GM12878 (cell line): ENCODE measurements at regions not wholly inside any gene's neighbourhood (a gene's known extent, or its start where the extent isn't known, plus 50 kb on each side); places are given as distances from the start of the nearest gene placed in this dataset.

Source experiments
- ATAC-seq: fragments of 200-7000 bp; cut with Tn5 transposase; 3 replicates; pipeline ENCODE4 v1.9.1; 2020; ENCODE audit warnings: mild to moderate bottlenecking, moderate library complexity
- BruUV-seq: library from RNA; stranded (reverse); fragments of 400-500 nt; replicated peaks from 2 replicates; lab custom pipeline; 2021; lab: Mats Ljungman, UMichigan
- CTCF ChIA-PET: fragments of 300-600 bp; sonication (Branson Sonifier 250); formaldehyde crosslinking; extraction: SDS; loops from one replicate; lab custom pipeline; 2021; ENCODE audit warnings: inconsistent platforms; lab: Yijun Ruan, JAX
- POLR2A ChIA-PET: fragments of 350-600 bp; formaldehyde crosslinking; extraction: SDS; loops from one replicate; lab custom pipeline; 2021; ENCODE audit warnings: inconsistent platforms; lab: Charles Lee
- RAD21 ChIA-PET: fragments of 300-600 bp; sonication (Branson Sonifier 250); formaldehyde crosslinking; loops from one replicate; lab custom pipeline; 2023; ENCODE audit warnings: antibody characterized with exemption; ENCODE audit not compliant: unreplicated experiment; lab: Charles Lee
- SMC1A ChIA-PET: fragments of 300-600 bp; sonication (Branson Sonifier 250); formaldehyde crosslinking; loops from one replicate; lab custom pipeline; 2023; ENCODE audit not compliant: unreplicated experiment, uncharacterized antibody; lab: Charles Lee
- DNase-seq: peaks from one replicate; pipeline ENCODE4 v3.0.0-alpha.2; 2011; ENCODE audit warnings: low read depth, low spot score
- FAIRE-seq: peaks from 3 replicates; lab custom pipeline; 2011; peaks lifted over from hg19 to GRCh38; lab: Jason Lieb, UNC
- H2AFZ ChIP-seq: 2 replicates; pipeline ENCODE4 v1.6.0; 2011; ENCODE audit warnings: low read depth, low read length, control low read depth; ENCODE audit not compliant: control insufficient read depth
- H3K27ac ChIP-seq: 2 replicates; pipeline ENCODE4 v1.5.1; 2011; ENCODE audit warnings: control low read depth; ENCODE audit not compliant: control insufficient read depth, insufficient read depth
- H3K27me3 ChIP-seq, 2 experiments: replicated peaks in 1 of 2; 2 replicates each; pipeline versions ENCODE4 v1.6.0 to v1.6.1; 2011; ENCODE audit warnings: low read length in 1 of 2; ENCODE audit not compliant: control insufficient read depth in 2 of 2, insufficient read depth in 2 of 2
- H3K36me3 ChIP-seq, 2 experiments: 2 replicates each; pipeline ENCODE4 v1.5.1; 2011; ENCODE audit warnings: low read length in 1 of 2; ENCODE audit not compliant: control insufficient read depth in 2 of 2, insufficient read depth in 2 of 2
- H3K4me1 ChIP-seq: 2 replicates; pipeline ENCODE4 v1.6.1; 2011; ENCODE audit warnings: mild to moderate bottlenecking, low read length, moderate library complexity, mixed read lengths; ENCODE audit not compliant: control insufficient read depth, insufficient read depth
- H3K4me2 ChIP-seq: 2 replicates; pipeline ENCODE4 v1.6.0; 2011; ENCODE audit warnings: control low read depth; ENCODE audit not compliant: control insufficient read depth, insufficient read depth
- H3K4me3 ChIP-seq: fragments of 200-600 bp; sonication (generic); 2 replicates; pipeline ENCODE4 v1.5.1; 2016
- H3K79me2 ChIP-seq: 2 replicates; pipeline ENCODE4 v1.6.0; 2011; ENCODE audit warnings: low read length; ENCODE audit not compliant: control insufficient read depth, insufficient read depth
- H3K9ac ChIP-seq: 2 replicates; pipeline ENCODE4 v1.8.0; 2011; ENCODE audit warnings: low read length, control low read depth, mixed read lengths; ENCODE audit not compliant: control insufficient read depth, insufficient read depth
- H3K9me3 ChIP-seq: replicated peaks from 3 replicates; pipeline ENCODE4 v1.5.1; 2011; ENCODE audit warnings: mild to moderate bottlenecking, low read length; ENCODE audit not compliant: control insufficient read depth, insufficient read depth
- H4K20me1 ChIP-seq: 2 replicates; pipeline ENCODE4 v1.6.0; 2011; ENCODE audit not compliant: control insufficient read depth, insufficient read depth
- ATF7 ChIP-seq: fragments of 450-650 bp; IDR thresholded peaks from 2 replicates; pipeline ENCODE4 v1.6.1; 2016; ENCODE audit warnings: low read depth, mild to moderate bottlenecking
- BACH1 ChIP-seq: fragments of 450-650 bp; IDR thresholded peaks from 2 replicates; pipeline ENCODE4 v1.6.1; 2017; ENCODE audit warnings: mild to moderate bottlenecking, borderline replicate concordance
- HCFC1 ChIP-seq: fragments of 150-350 bp; IDR thresholded peaks from 2 replicates; pipeline ENCODE4 v1.6.1; 2014; ENCODE audit warnings: low read length
- HSF1 ChIP-seq: fragments of 150-350 bp; IDR thresholded peaks from 2 replicates; pipeline ENCODE4 v1.6.1; 2014; ENCODE audit warnings: mild to moderate bottlenecking, low read depth, low read length
- IRF5 ChIP-seq: fragments of 450-650 bp; IDR thresholded peaks from 2 replicates; pipeline ENCODE4 v1.6.1; 2017; ENCODE audit warnings: borderline replicate concordance
- POLR2AphosphoS2 ChIP-seq: IDR thresholded peaks from 2 replicates; pipeline ENCODE4 v1.6.1; 2011; ENCODE audit warnings: low read depth, mild to moderate bottlenecking, low read length, improper control_type of control experiment, moderate library complexity
- TBL1XR1 ChIP-seq: IDR thresholded peaks from 2 replicates; pipeline ENCODE4 v1.6.1; 2012; ENCODE audit warnings: low read depth, low read length, improper control_type of control experiment
- USF1 ChIP-seq: IDR thresholded peaks from 2 replicates; pipeline ENCODE4 v1.6.1; 2011; ENCODE audit warnings: borderline replicate concordance, low read depth, mild to moderate bottlenecking, moderate library complexity, mixed read lengths, low read length; ENCODE audit not compliant: insufficient read depth; ENCODE audit errors: extremely low read length
- ZNF687 ChIP-seq: fragments of 450-650 bp; IDR thresholded peaks from 2 replicates; pipeline ENCODE4 v1.6.1; 2017; ENCODE audit warnings: mild to moderate bottlenecking, moderate library complexity
- ZZZ3 ChIP-seq: IDR thresholded peaks from 2 replicates; pipeline ENCODE4 v1.6.1; 2011; ENCODE audit warnings: low read depth; ENCODE audit not compliant: control insufficient read depth, insufficient read length
- WGBS: methylation state at CpG from one replicate; pipeline ENCODE4 v1.1.6; 2016; ENCODE audit warnings: low lambda C conversion rate; ENCODE audit not compliant: insufficient replicate concordance, insufficient coverage; ENCODE audit errors: missing lambda C conversion rate; 5-methylcytosine and 5-hydroxymethylcytosine counted together
- in situ Hi-C: fragments of 300-500 bp; cut with MboI; formaldehyde crosslinking; loops from 9 replicates; pipeline ENCODE4 v1.14.3; 2018; ENCODE audit warnings: mixed read lengths
- intact Hi-C: fragments of 100-400 bp; cut with micrococcal nuclease; formaldehyde crosslinking; loops from one replicate; pipeline ENCODE4 v1.14.2; 2022; ENCODE audit not compliant: unreplicated experiment

GRCh38 chr17:5678171-5678570 is 93.9 kb upstream of the NLRP1 start:
- Histone ChIP-seq H3K36me3 (no peaks in the 10 kb centered on the region), H3K4me3 (no peak overlapping the region), H3K79me2 (no peaks in the 10 kb centered on the region), H3K27ac (no peak overlapping the region), H3K27me3 (peaks cover 0 to 2% of the 10 kb centered on the region in 2 experiments; a peak in 1 of 4 replicates), H3K4me1 (no peaks in the 10 kb centered on the region), H4K20me1 (no peaks in the 10 kb centered on the region), H3K4me2 (no peak overlapping the region), H3K9ac (no peak overlapping the region), H3K9me3 (no peaks in the 10 kb centered on the region), H2AFZ (no peak overlapping the region)
- intact Hi-C loops (no loop called here), in situ Hi-C loops (no loop called here)
- TF ChIP-seq IRF5 (no peak), BACH1 (no peak), POLR2AphosphoS2 (no peak), ATF7 (no peak), HCFC1 (no peak), ZZZ3 (no peak), ZNF687 (no peak), USF1 (no peak), TBL1XR1 (no peak), HSF1 (no peak)
- no TSS peak for BruUV-seq
- POLR2A ChIA-PET, result no interaction called here
- SMC1A ChIA-PET, result interaction anchor here (0.6 kb wide), 1 partner anchor 8 kb away, joined by 3 read pairs; no protein-coding TSS in a partner anchor
- CTCF ChIA-PET, result no interaction called here
- RAD21 ChIA-PET, result no interaction called here
- no peak for ATAC-seq
- DNase-seq, result no peak
- WGBS, result 7% methylated on average over 4 of the region's 4 CpGs
- FAIRE-seq, result no peak
